ENCODE measurements at regions not wholly inside any gene's neighbourhood (a gene's known extent, or its start where the extent isn't known, plus 50 kb on each side); places are given as distances from the start of the nearest gene placed in this dataset.
"Not testable (repeated sequence)": the region's sequence is repeated elsewhere in the genome, so short reads cannot be mapped to it uniquely, and the experiment has no call there.

- H3K4me3 ChIP-seq (replicated peaks in 1 of 2; ENCODE audit: low read depth in 2 of 2, low read length in 2 of 2): no peak overlapping the region
- no peak for TF ChIP-seq CTCF (IDR thresholded peaks at IDR 0.05; ENCODE audit: low read depth, low read length)
- DNase-seq (ENCODE audit: low read depth in 2 of 2): no peak
Observed at GRCh38 chr12:11543457-11544158, 105.9 kb upstream of the ETV6 start.

- no peak overlapping the region for H3K4me3 ChIP-seq (replicated peaks in 1 of 2; ENCODE audit: low read depth in 2 of 2, low read length in 2 of 2)
- no peak for TF ChIP-seq CTCF (IDR thresholded peaks at IDR 0.05; ENCODE audit: low read depth, low read length)
- DNase-seq (ENCODE audit: low read depth in 2 of 2): peak; percentile 23 to 56
Observed at GRCh38 chr12:11545484-11546330, 103.8 kb upstream of the ETV6 start.

GRCh38 chr12:11546582-11547270 is 102.7 kb upstream of the ETV6 start:
- not testable (repeated sequence) for H3K4me3 ChIP-seq (replicated peaks in 1 of 2; ENCODE audit: low read depth in 2 of 2, low read length in 2 of 2); DNase-seq (ENCODE audit: low read depth in 2 of 2)

GRCh38 chr12:11547271-11547646 is 102.2 kb upstream of the ETV6 start:
- H3K4me3 ChIP-seq (replicated peaks in 1 of 2; ENCODE audit: low read depth in 2 of 2, low read length in 2 of 2); DNase-seq (ENCODE audit: low read depth in 2 of 2): not testable (repeated sequence)

- DNase-seq (ENCODE audit: low read depth in 2 of 2): no peak
- no peak overlapping the region for H3K4me3 ChIP-seq (replicated peaks in 1 of 2; ENCODE audit: low read depth in 2 of 2, low read length in 2 of 2)
- TF ChIP-seq CTCF (IDR thresholded peaks at IDR 0.05; ENCODE audit: low read depth, low read length): no peak
Observed at GRCh38 chr12:11549119-11549518, 100.4 kb upstream of the ETV6 start.

- TF ChIP-seq CTCF (IDR thresholded peaks at IDR 0.05; ENCODE audit: low read depth, low read length): peak; percentile 71
Observed at GRCh38 chr12:11553871-11554533, 95.5 kb upstream of the ETV6 start.

GRCh38 chr12:11555195-11555594 is 94.3 kb upstream of the ETV6 start:
- no peak for TF ChIP-seq CTCF (IDR thresholded peaks at IDR 0.05; ENCODE audit: low read depth, low read length)
- H3K4me3 ChIP-seq (replicated peaks in 1 of 2; ENCODE audit: low read depth in 2 of 2, low read length in 2 of 2): no peak overlapping the region
- no peak for DNase-seq (ENCODE audit: low read depth in 2 of 2)

More at GRCh38 chr12:11553871-11554533, 95.5 kb upstream of the ETV6 start:
- no peak overlapping the region for H3K4me3 ChIP-seq (replicated peaks in 1 of 2; ENCODE audit: low read depth in 2 of 2, low read length in 2 of 2)
- DNase-seq (ENCODE audit: low read depth in 2 of 2): peak; percentile 73

Data from cardiac fibroblast (primary cell).